GM13976 (cell line): ENCODE measurements at regions not wholly inside any gene's neighbourhood (a gene's known extent, or its start where the extent isn't known, plus 50 kb on each side); places are given as distances from the start of the nearest gene placed in this dataset.

Source experiments
- DNase-seq: peaks from one replicate; pipeline ENCODE4 v3.0.0; 2012; ENCODE audit warnings: low spot score
- in situ Hi-C: fragments of 300-500 bp; cut with MboI; formaldehyde crosslinking; loops from one replicate; pipeline ENCODE4 v1.12.0; 2022; ENCODE audit warnings: low sequenced_read_pairs, mixed read lengths, inconsistent platforms; ENCODE audit not compliant: unreplicated experiment
- TF ChIP-seq, protein P1 (sequence below): IDR thresholded peaks from 2 replicates; pipeline ENCODE4 v1.5.1; 2012; ENCODE audit warnings: borderline replicate concordance, mild to moderate bottlenecking; ENCODE audit not compliant: insufficient read depth; ENCODE audit errors: extremely low read depth, missing control alignments, control extremely low read depth

- in situ Hi-C loops, result no loop called here
- DNase-seq, result no peak
- TF ChIP-seq, protein P1, sequence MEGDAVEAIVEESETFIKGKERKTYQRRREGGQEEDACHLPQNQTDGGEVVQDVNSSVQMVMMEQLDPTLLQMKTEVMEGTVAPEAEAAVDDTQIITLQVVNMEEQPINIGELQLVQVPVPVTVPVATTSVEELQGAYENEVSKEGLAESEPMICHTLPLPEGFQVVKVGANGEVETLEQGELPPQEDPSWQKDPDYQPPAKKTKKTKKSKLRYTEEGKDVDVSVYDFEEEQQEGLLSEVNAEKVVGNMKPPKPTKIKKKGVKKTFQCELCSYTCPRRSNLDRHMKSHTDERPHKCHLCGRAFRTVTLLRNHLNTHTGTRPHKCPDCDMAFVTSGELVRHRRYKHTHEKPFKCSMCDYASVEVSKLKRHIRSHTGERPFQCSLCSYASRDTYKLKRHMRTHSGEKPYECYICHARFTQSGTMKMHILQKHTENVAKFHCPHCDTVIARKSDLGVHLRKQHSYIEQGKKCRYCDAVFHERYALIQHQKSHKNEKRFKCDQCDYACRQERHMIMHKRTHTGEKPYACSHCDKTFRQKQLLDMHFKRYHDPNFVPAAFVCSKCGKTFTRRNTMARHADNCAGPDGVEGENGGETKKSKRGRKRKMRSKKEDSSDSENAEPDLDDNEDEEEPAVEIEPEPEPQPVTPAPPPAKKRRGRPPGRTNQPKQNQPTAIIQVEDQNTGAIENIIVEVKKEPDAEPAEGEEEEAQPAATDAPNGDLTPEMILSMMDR, result no peak
Observed at GRCh38 chr4:187798385-187798784, 197.2 kb upstream of the ZFP42 start.

DNA sequence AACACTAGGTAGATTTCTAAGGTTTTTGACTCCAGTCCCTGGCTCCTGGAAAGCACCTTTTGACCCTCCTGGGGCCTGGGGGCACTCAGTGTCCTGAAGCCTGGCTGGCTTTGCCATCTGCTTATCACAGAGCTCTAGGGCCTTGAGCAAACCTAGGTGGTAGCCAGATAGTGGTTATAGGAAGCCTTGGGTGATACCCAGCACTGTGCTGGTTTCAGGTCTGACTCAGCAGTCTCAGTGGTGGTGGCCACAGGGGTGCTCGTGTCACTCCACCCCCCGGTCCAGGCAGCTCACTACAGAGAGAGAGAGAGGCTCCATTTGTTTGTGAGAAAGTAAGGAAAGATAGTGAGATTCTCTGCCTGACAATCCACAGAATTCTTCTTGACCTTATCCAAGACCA lies 195.8 kb upstream of the ZFP42 start:
- DNase-seq, result no peak

DNA sequence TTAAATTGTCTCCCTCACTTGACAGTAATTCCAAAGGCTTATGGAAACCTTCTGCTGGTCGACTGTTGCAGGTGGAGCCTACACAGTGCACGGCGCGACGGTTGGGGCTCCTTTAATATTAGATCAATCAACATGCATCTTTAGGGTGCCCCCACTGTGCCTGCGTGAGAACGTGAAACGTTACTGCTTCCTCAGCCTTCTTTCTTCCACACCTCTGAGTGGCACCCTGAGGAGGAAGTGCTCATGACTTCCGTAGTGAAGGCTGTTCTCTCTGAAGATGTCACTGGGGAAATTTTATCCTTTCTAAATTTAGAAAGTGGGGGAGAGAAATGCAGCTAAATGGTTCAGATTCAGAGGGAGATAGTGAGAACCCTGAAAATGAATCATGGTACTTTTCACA lies 184.0 kb upstream of the ZFP42 start:
- TF ChIP-seq, protein P1, result no peak
- no peak for DNase-seq
- in situ Hi-C loops, result no loop called here

More for the DNA sequence above, 195.8 kb upstream of the ZFP42 start:
- TF ChIP-seq, protein P1, result no peak
- in situ Hi-C loops, result no loop called here

DNA sequence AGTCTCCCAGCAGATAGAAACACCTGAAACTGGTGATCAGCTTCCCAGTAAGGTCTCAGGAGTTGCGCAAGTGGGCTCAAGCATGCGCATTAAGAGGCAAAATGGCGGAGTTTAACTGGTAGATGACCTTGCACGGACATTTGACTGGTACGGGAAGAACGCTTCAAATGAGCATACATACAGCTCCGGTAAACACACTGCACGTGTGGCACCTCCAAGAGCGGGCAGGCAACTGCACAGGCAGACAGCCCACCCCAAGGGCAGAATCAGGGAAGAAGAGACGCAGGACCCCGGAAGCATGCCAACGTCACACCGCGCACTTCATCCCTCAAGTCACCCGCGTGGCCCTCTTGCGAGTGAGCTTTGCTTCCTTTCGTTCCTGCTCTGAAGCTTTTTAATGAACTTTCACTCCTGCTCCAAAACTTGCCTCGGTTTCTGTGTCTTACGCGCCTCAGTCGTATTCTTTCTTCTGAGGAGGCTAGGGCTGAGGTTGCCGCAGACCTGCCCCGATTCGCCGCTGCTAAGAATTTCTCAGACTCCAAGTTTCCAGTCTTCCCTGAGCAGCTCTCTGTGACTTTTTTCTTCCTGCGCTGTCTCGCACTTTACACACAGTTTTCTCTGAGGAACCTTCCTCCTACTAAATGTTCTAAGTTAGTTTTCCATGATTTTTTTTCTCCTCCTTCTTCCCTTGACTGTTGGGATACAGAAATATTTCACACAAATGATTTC lies 180.7 kb upstream of the ZFP42 start:
- TF ChIP-seq, protein P1, result no peak
- in situ Hi-C loops, result no loop called here
- no peak for DNase-seq

GRCh38 chr4:187826725-187827124 lies 168.8 kb upstream of the ZFP42 start:
- no peak for DNase-seq
- TF ChIP-seq, protein P1, result no peak
- in situ Hi-C loops, result no loop called here

DNA sequence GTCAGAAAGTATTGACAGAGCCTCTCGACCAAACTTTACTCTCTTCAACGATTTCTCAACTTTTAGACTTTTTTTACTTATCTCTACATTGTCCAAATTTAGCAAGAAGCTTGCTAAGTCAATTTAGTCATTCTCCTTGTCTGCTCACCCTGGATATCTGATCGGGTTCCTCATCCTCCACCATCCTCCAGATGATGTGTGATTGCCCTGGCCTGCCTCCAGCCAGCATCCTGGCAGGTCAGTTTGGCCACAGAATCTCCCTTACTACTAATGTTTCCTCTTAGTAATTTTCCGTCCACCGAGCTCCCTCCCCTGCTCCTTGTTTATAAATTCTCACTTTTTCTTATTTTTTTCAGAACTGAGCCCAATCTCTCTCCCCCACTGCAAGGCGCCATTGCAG lies 167.9 kb upstream of the ZFP42 start:
- TF ChIP-seq, protein P1, result no peak
- in situ Hi-C loops, result no loop called here

More for the DNA sequence above, 167.9 kb upstream of the ZFP42 start:
- no peak for DNase-seq
